ENCODE measurements at regions not wholly inside any gene's neighbourhood (a gene's known extent, or its start where the extent isn't known, plus 50 kb on each side); places are given as distances from the start of the nearest gene placed in this dataset.

GRCh38 chr12:92002673-92003382 lies 142.8 kb downstream of the BTG1 start:
- TF ChIP-seq POLR2A (IDR thresholded peaks at IDR 0.05) = no peak
- TF ChIP-seq CTCF (IDR thresholded peaks at IDR 0.05) = no peak

Measured in right lobe of liver (tissue), 4 donors.